ENCODE measurements at regions not wholly inside any gene's neighbourhood (a gene's known extent, or its start where the extent isn't known, plus 50 kb on each side); places are given as distances from the start of the nearest gene placed in this dataset.

DNA sequence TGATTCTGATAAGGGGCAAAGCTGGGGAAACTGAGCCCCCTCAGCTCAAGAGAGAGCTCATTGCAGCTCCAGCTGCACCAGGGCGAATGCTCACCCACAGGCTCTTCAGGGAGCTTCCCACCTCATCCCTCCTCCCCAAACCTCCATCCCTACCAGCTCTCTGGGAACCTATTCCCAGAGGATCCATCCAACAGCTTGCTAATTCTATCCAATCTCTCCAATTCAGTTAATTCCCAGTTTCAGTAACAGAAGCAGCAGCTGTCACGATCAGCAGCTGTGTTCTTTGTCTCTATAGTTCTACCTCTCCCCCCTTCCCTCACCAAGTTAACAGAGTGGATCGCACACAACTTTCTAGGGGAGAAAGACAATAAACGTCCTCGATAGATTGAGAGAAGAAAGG lies 135.5 kb upstream of the EFNA5 start:
- TF ChIP-seq CSDC2 (CRISPR knock-in tag; IDR thresholded peaks at IDR 0.05), result no peak
- TF ChIP-seq ARNTL (CRISPR knock-in tag; IDR thresholded peaks at IDR 0.05; ENCODE audit: borderline replicate concordance, low read depth), result no peak
